ENCODE measurements at regions not wholly inside any gene's neighbourhood (a gene's known extent, or its start where the extent isn't known, plus 50 kb on each side); places are given as distances from the start of the nearest gene placed in this dataset.

GRCh38 chr3:933326-933725 lies 159.5 kb upstream of the CNTN6 start:
- no peak overlapping the region for H3K4me2 ChIP-seq (ENCODE audit: low read depth, low read length, poor library complexity, severe bottlenecking)
- no peak overlapping the region for H3K27ac ChIP-seq (ENCODE audit: low read length)
- no peaks in the 10 kb centered on the region for H3K79me2 ChIP-seq (ENCODE audit: low read length)
- no peaks in the 10 kb centered on the region for H3K36me3 ChIP-seq (ENCODE audit: insufficient read depth, low read length)
- H3K9me2 ChIP-seq (replicated peaks; ENCODE audit: insufficient read depth, low read length) = no peaks in the 10 kb centered on the region
- no peak overlapping the region for H2AFZ ChIP-seq (ENCODE audit: low read length)
- no peak overlapping the region for H3K4me3 ChIP-seq (ENCODE audit: low read length)
- H4K20me1 ChIP-seq (ENCODE audit: insufficient read depth, low read depth, low read length) = no peaks in the 10 kb centered on the region
- no peaks in the 10 kb centered on the region for H3K27me3 ChIP-seq (ENCODE audit: low read length)
- DNase-seq = no peak
- H3K9ac ChIP-seq (ENCODE audit: low read length) = no peak overlapping the region
- H3K9me3 ChIP-seq (ENCODE audit: low read length) = 0 out of 2 replicates have a peak, but pooled peaks cover 3% of the 10 kb centered on the region
- no peaks in the 10 kb centered on the region for H3K4me1 ChIP-seq (ENCODE audit: low read length)

GRCh38 chr3:944786-945185 lies 148.0 kb upstream of the CNTN6 start:
- H4K20me1 ChIP-seq (ENCODE audit: insufficient read depth, low read depth, low read length) = no peaks in the 10 kb centered on the region
- no peaks in the 10 kb centered on the region for H3K79me2 ChIP-seq (ENCODE audit: low read length)
- no peak overlapping the region for H3K4me2 ChIP-seq (ENCODE audit: low read depth, low read length, poor library complexity, severe bottlenecking)
- no peaks in the 10 kb centered on the region for H3K9me2 ChIP-seq (replicated peaks; ENCODE audit: insufficient read depth, low read length)
- no peak overlapping the region for H3K9ac ChIP-seq (ENCODE audit: low read length)
- DNase-seq = no peak
- H3K27me3 ChIP-seq (ENCODE audit: low read length) = no peaks in the 10 kb centered on the region
- H3K27ac ChIP-seq (ENCODE audit: low read length) = no peak overlapping the region
- H3K4me1 ChIP-seq (ENCODE audit: low read length) = no peaks in the 10 kb centered on the region
- no peak overlapping the region for H3K4me3 ChIP-seq (ENCODE audit: low read length)
- H3K36me3 ChIP-seq (ENCODE audit: insufficient read depth, low read length) = no peaks in the 10 kb centered on the region
- no peak overlapping the region for H2AFZ ChIP-seq (ENCODE audit: low read length)
- peaks cover 11% of the 10 kb centered on the region; the same call in 1 of the 2 replicates for H3K9me3 ChIP-seq (ENCODE audit: low read length)

GRCh38 chr3:945738-946137 lies 147.1 kb upstream of the CNTN6 start:
- Histone ChIP-seq H3K9me2 (replicated peaks; ENCODE audit: insufficient read depth, low read length) (no peaks in the 10 kb centered on the region), H3K27ac (ENCODE audit: low read length) (no peak overlapping the region), H4K20me1 (ENCODE audit: insufficient read depth, low read depth, low read length) (no peaks in the 10 kb centered on the region), H3K79me2 (ENCODE audit: low read length) (no peaks in the 10 kb centered on the region), H3K27me3 (ENCODE audit: low read length) (no peaks in the 10 kb centered on the region), H3K4me3 (ENCODE audit: low read length) (no peak overlapping the region), H3K9ac (ENCODE audit: low read length) (no peak overlapping the region), H3K4me2 (ENCODE audit: low read depth, low read length, poor library complexity, severe bottlenecking) (no peak overlapping the region), H2AFZ (ENCODE audit: low read length) (no peak overlapping the region), H3K36me3 (ENCODE audit: insufficient read depth, low read length) (no peaks in the 10 kb centered on the region), H3K4me1 (ENCODE audit: low read length) (no peaks in the 10 kb centered on the region), H3K9me3 (ENCODE audit: low read length) (peaks cover 11% of the 10 kb centered on the region; the same call in 1 of the 2 replicates)
- no peak for DNase-seq

GRCh38 chr3:952906-953305 lies 139.9 kb upstream of the CNTN6 start:
- no peaks in the 10 kb centered on the region for H3K36me3 ChIP-seq (ENCODE audit: insufficient read depth, low read length)
- DNase-seq = no peak
- no peak overlapping the region for H3K4me2 ChIP-seq (ENCODE audit: low read depth, low read length, poor library complexity, severe bottlenecking)
- H3K4me3 ChIP-seq (ENCODE audit: low read length) = no peak overlapping the region
- no peak overlapping the region for H2AFZ ChIP-seq (ENCODE audit: low read length)
- no peak overlapping the region for H3K27ac ChIP-seq (ENCODE audit: low read length)
- no peaks in the 10 kb centered on the region for H3K9me3 ChIP-seq (ENCODE audit: low read length)
- no peaks in the 10 kb centered on the region for H3K9me2 ChIP-seq (replicated peaks; ENCODE audit: insufficient read depth, low read length)
- no peaks in the 10 kb centered on the region for H4K20me1 ChIP-seq (ENCODE audit: insufficient read depth, low read depth, low read length)
- no peaks in the 10 kb centered on the region for H3K27me3 ChIP-seq (ENCODE audit: low read length)
- H3K4me1 ChIP-seq (ENCODE audit: low read length) = no peaks in the 10 kb centered on the region
- no peaks in the 10 kb centered on the region for H3K79me2 ChIP-seq (ENCODE audit: low read length)
- H3K9ac ChIP-seq (ENCODE audit: low read length) = no peak overlapping the region

GRCh38 chr3:963255-963654 lies 129.6 kb upstream of the CNTN6 start:
- Histone ChIP-seq H3K9me2 (replicated peaks; ENCODE audit: insufficient read depth, low read length) (no peaks in the 10 kb centered on the region), H4K20me1 (ENCODE audit: insufficient read depth, low read depth, low read length) (no peaks in the 10 kb centered on the region), H3K4me2 (ENCODE audit: low read depth, low read length, poor library complexity, severe bottlenecking) (no peak overlapping the region), H3K4me3 (ENCODE audit: low read length) (no peak overlapping the region), H3K9ac (ENCODE audit: low read length) (no peak overlapping the region), H3K36me3 (ENCODE audit: insufficient read depth, low read length) (no peaks in the 10 kb centered on the region), H2AFZ (ENCODE audit: low read length) (no peak overlapping the region), H3K79me2 (ENCODE audit: low read length) (no peaks in the 10 kb centered on the region), H3K9me3 (ENCODE audit: low read length) (no peaks in the 10 kb centered on the region), H3K27ac (ENCODE audit: low read length) (no peak overlapping the region), H3K27me3 (ENCODE audit: low read length) (no peaks in the 10 kb centered on the region), H3K4me1 (ENCODE audit: low read length) (no peaks in the 10 kb centered on the region)
- DNase-seq = no peak

- Histone ChIP-seq H3K4me3 (ENCODE audit: low read length) (no peak overlapping the region), H3K9me2 (replicated peaks; ENCODE audit: insufficient read depth, low read length) (no peaks in the 10 kb centered on the region), H3K79me2 (ENCODE audit: low read length) (no peaks in the 10 kb centered on the region), H3K27ac (ENCODE audit: low read length) (no peak overlapping the region), H3K4me1 (ENCODE audit: low read length) (no peaks in the 10 kb centered on the region), H4K20me1 (ENCODE audit: insufficient read depth, low read depth, low read length) (no peaks in the 10 kb centered on the region), H3K4me2 (ENCODE audit: low read depth, low read length, poor library complexity, severe bottlenecking) (no peak overlapping the region), H3K9me3 (ENCODE audit: low read length) (no peaks in the 10 kb centered on the region), H3K27me3 (ENCODE audit: low read length) (no peaks in the 10 kb centered on the region), H2AFZ (ENCODE audit: low read length) (no peak overlapping the region), H3K9ac (ENCODE audit: low read length) (no peak overlapping the region), H3K36me3 (ENCODE audit: insufficient read depth, low read length) (no peaks in the 10 kb centered on the region)
- DNase-seq = no peak
Observed at GRCh38 chr3:963755-964154, 129.1 kb upstream of the CNTN6 start.

GRCh38 chr3:965826-966225 lies 127.0 kb upstream of the CNTN6 start:
- Histone ChIP-seq H3K9ac (ENCODE audit: low read length) (no peak overlapping the region), H3K4me2 (ENCODE audit: low read depth, low read length, poor library complexity, severe bottlenecking) (no peak overlapping the region), H3K36me3 (ENCODE audit: insufficient read depth, low read length) (no peaks in the 10 kb centered on the region), H2AFZ (ENCODE audit: low read length) (no peak overlapping the region), H3K4me1 (ENCODE audit: low read length) (no peaks in the 10 kb centered on the region), H3K4me3 (ENCODE audit: low read length) (no peak overlapping the region), H3K79me2 (ENCODE audit: low read length) (no peaks in the 10 kb centered on the region), H3K27ac (ENCODE audit: low read length) (no peak overlapping the region), H4K20me1 (ENCODE audit: insufficient read depth, low read depth, low read length) (no peaks in the 10 kb centered on the region), H3K27me3 (ENCODE audit: low read length) (no peaks in the 10 kb centered on the region), H3K9me3 (ENCODE audit: low read length) (no peaks in the 10 kb centered on the region), H3K9me2 (replicated peaks; ENCODE audit: insufficient read depth, low read length) (no peaks in the 10 kb centered on the region)
- no peak for DNase-seq

- no peak for DNase-seq
- no peaks in the 10 kb centered on the region for H3K4me1 ChIP-seq (ENCODE audit: low read length)
- no peaks in the 10 kb centered on the region for H3K79me2 ChIP-seq (ENCODE audit: low read length)
- no peak overlapping the region for H3K4me2 ChIP-seq (ENCODE audit: low read depth, low read length, poor library complexity, severe bottlenecking)
- H3K27me3 ChIP-seq (ENCODE audit: low read length) = no peaks in the 10 kb centered on the region
- H3K9me3 ChIP-seq (ENCODE audit: low read length) = no peaks in the 10 kb centered on the region
- no peaks in the 10 kb centered on the region for H3K9me2 ChIP-seq (replicated peaks; ENCODE audit: insufficient read depth, low read length)
- H4K20me1 ChIP-seq (ENCODE audit: insufficient read depth, low read depth, low read length) = no peaks in the 10 kb centered on the region
- no peak overlapping the region for H2AFZ ChIP-seq (ENCODE audit: low read length)
- no peak overlapping the region for H3K27ac ChIP-seq (ENCODE audit: low read length)
- no peak overlapping the region for H3K9ac ChIP-seq (ENCODE audit: low read length)
- H3K36me3 ChIP-seq (ENCODE audit: insufficient read depth, low read length) = no peaks in the 10 kb centered on the region
- H3K4me3 ChIP-seq (ENCODE audit: low read length) = no peak overlapping the region
Observed at GRCh38 chr3:966341-966740, 126.5 kb upstream of the CNTN6 start.

- H3K36me3 ChIP-seq (ENCODE audit: insufficient read depth, low read length) = no peaks in the 10 kb centered on the region
- H4K20me1 ChIP-seq (ENCODE audit: insufficient read depth, low read depth, low read length) = no peaks in the 10 kb centered on the region
- peaks cover 3% of the 10 kb centered on the region; the same call in 1 of the 2 replicates for H3K9me3 ChIP-seq (ENCODE audit: low read length)
- H2AFZ ChIP-seq (ENCODE audit: low read length) = no peak overlapping the region
- DNase-seq = no peak
- no peaks in the 10 kb centered on the region for H3K4me1 ChIP-seq (ENCODE audit: low read length)
- no peak overlapping the region for H3K27ac ChIP-seq (ENCODE audit: low read length)
- H3K4me3 ChIP-seq (ENCODE audit: low read length) = no peak overlapping the region
- H3K79me2 ChIP-seq (ENCODE audit: low read length) = no peaks in the 10 kb centered on the region
- H3K9ac ChIP-seq (ENCODE audit: low read length) = no peak overlapping the region
- no peaks in the 10 kb centered on the region for H3K27me3 ChIP-seq (ENCODE audit: low read length)
- H3K9me2 ChIP-seq (replicated peaks; ENCODE audit: insufficient read depth, low read length) = no peaks in the 10 kb centered on the region
- H3K4me2 ChIP-seq (ENCODE audit: low read depth, low read length, poor library complexity, severe bottlenecking) = no peak overlapping the region
Observed at GRCh38 chr3:973340-973739, 119.5 kb upstream of the CNTN6 start.
